ENCODE measurements at regions not wholly inside any gene's neighbourhood (a gene's known extent, or its start where the extent isn't known, plus 50 kb on each side); places are given as distances from the start of the nearest gene placed in this dataset.
A peak's percentile ranks its signal among the peaks of the same experiment; 100 is the strongest.

DNA sequence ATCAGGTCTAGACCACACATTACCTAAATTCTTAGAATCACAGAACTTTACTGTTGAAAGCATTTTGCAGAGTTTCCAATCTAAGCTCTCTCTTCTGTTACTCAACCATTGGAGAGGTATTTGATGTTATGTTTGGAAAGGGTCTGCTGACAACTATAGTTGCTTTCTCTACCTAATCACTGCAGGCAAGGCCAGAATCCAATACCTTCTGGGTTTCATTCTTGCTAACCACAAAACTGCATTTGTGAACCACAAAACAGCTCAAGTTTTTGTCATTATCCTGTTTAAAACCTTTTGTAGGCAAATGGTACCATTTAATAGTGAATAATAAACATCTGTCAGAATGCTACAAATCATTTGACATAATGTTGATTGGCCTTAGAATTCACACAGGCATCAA lies 380.1 kb downstream of the GASK1B start:
- DNase-seq (ENCODE audit: low read depth in 2 of 2), result no peak

- no peak for DNase-seq (ENCODE audit: low read depth in 2 of 2)
These were observed 381.6 kb downstream of the GASK1B start for GRCh38 chr4:157791236-157791635.

DNA sequence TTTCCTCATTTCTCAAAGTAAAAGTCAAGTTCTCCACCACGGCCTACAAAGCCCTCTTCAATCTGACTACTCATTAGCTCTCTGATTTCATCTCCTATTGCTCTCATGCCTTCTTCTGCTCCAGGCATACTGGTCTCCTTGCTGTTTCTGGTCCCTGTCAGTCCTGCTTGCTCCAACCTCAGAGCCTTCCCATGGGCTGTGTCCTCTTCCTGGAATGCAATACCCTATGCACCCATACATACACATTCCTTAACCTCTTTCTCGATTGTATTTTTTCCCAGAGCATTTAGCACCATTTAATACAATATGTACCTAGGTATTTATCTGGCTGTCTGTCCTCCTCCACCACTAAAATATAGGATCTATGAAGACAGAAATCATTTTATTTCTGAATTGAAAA lies 385.2 kb downstream of the GASK1B start:
- no peak for DNase-seq (ENCODE audit: low read depth in 2 of 2)

- DNase-seq (ENCODE audit: low read depth in 2 of 2), result no peak
These were observed 391.5 kb downstream of the GASK1B start for GRCh38 chr4:157781361-157781760.

- no peak for DNase-seq (ENCODE audit: low read depth in 2 of 2)
These were observed 393.7 kb downstream of the GASK1B start for GRCh38 chr4:157779081-157779480.

DNA sequence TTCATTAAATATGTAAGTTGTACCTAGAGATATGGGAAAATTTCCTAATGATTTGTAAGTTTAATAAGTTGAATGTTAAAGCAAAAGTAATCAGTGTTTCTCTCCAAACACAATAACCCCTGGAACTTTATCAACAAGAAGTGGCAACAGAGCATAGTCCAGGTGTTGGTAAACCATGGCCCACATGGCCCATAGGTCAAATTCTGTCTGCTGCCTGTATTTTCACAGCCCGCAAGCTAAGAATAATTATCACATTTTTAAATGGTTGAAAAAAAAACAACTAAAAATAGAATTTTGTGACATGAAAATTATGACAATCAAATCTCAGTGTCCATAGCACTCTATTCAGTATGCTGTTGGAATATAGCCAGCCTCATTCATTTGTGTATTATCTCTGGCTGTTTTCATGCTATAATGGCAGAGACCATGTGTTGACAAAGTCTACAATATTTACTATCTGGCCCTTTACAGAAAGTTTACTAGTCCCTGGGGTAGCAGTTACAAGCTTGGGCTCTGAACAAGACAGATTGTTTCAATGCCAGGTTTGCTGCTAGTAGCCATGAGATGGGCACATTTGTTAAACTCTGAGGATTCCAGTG lies 395.8 kb downstream of the GASK1B start:
- no peak for DNase-seq (ENCODE audit: low read depth in 2 of 2)

DNA sequence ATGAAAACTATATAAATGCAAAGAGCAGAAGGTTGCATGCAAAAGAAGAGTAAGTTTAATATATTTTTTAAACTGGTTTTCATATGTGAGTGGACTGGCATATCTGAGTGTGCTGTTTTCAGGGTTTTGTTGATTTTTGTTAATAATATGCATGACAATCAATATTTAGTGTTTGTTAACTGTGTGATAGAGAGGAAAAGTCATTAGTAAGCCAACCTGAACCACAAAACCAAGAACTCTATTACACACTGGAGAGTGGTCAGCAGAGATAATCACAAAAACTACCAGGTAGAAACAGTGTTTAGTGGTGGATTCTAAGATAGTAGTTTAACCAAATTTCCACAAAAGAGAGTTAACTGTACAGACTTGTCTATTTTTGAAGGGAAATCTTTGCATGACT lies 396.9 kb downstream of the GASK1B start:
- DNase-seq (ENCODE audit: low read depth in 2 of 2), result no peak

DNA sequence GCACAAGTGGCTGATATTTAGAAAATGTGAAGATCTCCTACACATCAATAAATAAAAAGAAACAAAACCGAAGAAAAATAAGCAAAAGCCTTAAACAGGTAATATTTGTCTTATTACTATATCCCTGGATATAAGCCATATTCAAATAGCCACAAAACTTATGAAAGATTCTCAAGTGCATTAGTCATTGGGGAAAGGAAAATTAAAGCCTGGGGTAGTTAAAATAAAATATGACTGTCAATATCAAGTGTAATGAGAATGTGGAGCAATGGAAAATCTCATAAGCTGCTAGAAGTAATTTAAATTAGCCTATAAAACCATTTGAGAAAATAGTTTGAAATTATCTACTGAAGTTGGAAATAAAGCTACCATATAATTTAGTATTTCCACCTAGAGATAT lies 399.9 kb downstream of the GASK1B start:
- DNase-seq (ENCODE audit: low read depth in 2 of 2), result no peak

- DNase-seq (ENCODE audit: low read depth in 2 of 2), result no peak
These were observed 404.4 kb downstream of the GASK1B start for GRCh38 chr4:157768419-157768818.

- DNase-seq (ENCODE audit: low read depth in 2 of 2), result no peak
These were observed 409.3 kb downstream of the GASK1B start for GRCh38 chr4:157763490-157763889.

- DNase-seq (ENCODE audit: low read depth in 2 of 2), result no peak
These were observed 418.4 kb downstream of the GASK1B start for GRCh38 chr4:157754410-157754809.

- no peak for DNase-seq (ENCODE audit: low read depth in 2 of 2)
These were observed 421.2 kb downstream of the GASK1B start for GRCh38 chr4:157751631-157752030.

- DNase-seq (ENCODE audit: low read depth in 2 of 2), result no peak
These were observed 431.2 kb downstream of the GASK1B start for GRCh38 chr4:157741642-157742041.

GRCh38 chr4:157739242-157739641 lies 433.6 kb downstream of the GASK1B start:
- no peak for DNase-seq (ENCODE audit: low read depth in 2 of 2)

DNA sequence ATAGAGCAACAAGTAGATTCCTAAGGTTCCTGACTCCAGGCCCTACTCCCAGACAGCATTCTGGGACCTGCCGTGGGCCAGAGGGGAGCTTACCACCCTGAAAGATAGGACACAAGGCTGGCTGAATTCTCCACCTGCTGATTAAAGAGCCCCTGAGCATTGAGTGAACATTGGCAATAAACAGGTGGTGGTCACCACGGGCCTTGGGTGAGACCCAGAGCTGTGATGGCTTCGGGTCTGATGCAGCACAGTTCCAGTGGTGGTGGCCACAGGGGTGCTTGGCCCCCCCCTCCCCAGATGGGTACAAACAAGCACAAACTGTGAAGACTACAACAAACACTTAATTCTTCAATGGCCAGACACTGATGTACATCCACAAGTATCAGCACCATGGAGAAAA lies 444.6 kb downstream of the GASK1B start:
- no peak for DNase-seq (ENCODE audit: low read depth in 2 of 2)

- DNase-seq (ENCODE audit: low read depth in 2 of 2), result no peak
These were observed 445.7 kb downstream of the GASK1B start for GRCh38 chr4:157727163-157727562.

- DNase-seq (ENCODE audit: low read depth in 2 of 2), result no peak
These were observed 450.7 kb downstream of the GASK1B start for GRCh38 chr4:157722146-157722545.

DNA sequence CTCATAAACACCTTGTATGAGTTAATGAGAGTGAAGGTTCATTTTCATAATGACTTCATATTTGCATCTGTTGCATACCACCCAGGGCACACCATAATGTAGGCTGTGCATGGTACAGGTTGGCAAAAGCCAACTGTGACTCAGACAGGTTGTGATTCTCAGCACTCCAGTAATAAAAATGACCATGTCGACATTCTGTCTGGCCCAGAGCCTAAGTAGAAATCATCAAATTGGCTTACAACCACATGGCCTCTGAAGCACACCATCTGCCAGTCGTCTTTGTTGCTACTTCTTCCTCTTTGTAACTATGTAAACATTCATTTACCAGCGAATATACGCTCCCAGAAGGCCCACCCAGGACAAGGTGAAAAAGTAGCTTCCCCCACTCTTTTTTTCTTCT lies 459.5 kb downstream of the GASK1B start:
- peak in 1 of 2 donors; percentile 3 for DNase-seq (ENCODE audit: low read depth in 2 of 2)

GRCh38 chr4:157706155-157706554 lies 466.7 kb downstream of the GASK1B start:
- DNase-seq (ENCODE audit: low read depth in 2 of 2), result no peak

- no peak for DNase-seq (ENCODE audit: low read depth in 2 of 2)
These were observed 470.0 kb downstream of the GASK1B start for GRCh38 chr4:157702831-157703230.

- DNase-seq (ENCODE audit: low read depth in 2 of 2), result no peak
These were observed 471.2 kb downstream of the GASK1B start for GRCh38 chr4:157701695-157701994.

GRCh38 chr4:157700898-157701694 lies 471.7 kb downstream of the GASK1B start:
- peak; percentile 93 to 94 for DNase-seq (ENCODE audit: low read depth in 2 of 2)

GRCh38 chr4:157689476-157689875 lies 468.9 kb downstream of the GRIA2 start:
- no peak for DNase-seq (ENCODE audit: low read depth in 2 of 2)

DNA sequence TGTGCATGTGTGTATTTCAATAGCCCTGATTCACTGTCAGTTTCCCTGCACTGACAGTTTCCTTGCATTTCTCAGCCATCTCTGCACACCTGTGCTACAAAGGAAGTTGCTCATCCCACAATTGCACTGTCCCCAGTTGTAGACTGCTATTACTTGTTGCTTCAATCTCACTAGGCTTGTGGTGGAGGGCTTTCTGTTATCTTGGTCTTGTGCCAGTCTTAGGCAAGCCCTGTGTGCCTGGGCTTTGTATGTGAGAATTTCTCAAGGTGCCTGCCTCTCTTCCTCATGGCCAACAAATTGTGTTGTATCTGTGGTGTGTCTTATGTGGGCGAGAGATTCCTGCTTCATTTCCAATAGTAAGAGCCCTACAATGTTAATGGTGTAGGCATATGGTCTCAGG lies 467.4 kb downstream of the GRIA2 start:
- DNase-seq (ENCODE audit: low read depth in 2 of 2), result no peak
